SH-SY5Y (cell line): ENCODE measurements at regions not wholly inside any gene's neighbourhood (a gene's known extent, or its start where the extent isn't known, plus 50 kb on each side); places are given as distances from the start of the nearest gene placed in this dataset.

ENCODE experiments used
- GATA2 ChIP-seq: IDR thresholded peaks from 2 replicates; pipeline ENCODE4 v1.6.1; 2011; ENCODE audit warnings: mild to moderate bottlenecking, low read depth, low read length
- GATA3 ChIP-seq: IDR thresholded peaks from 2 replicates; pipeline ENCODE4 v1.6.1; 2011; ENCODE audit warnings: low read depth, mild to moderate bottlenecking, low read length, moderate library complexity

- TF ChIP-seq GATA2 (no peak), GATA3 (no peak)
These were observed 206.3 kb upstream of the PRSS1 start for GRCh38 chr7:142542942-142543341.

GRCh38 chr7:142542105-142542504 is 207.2 kb upstream of the PRSS1 start:
- TF ChIP-seq GATA2 (no peak), GATA3 (no peak)

DNA sequence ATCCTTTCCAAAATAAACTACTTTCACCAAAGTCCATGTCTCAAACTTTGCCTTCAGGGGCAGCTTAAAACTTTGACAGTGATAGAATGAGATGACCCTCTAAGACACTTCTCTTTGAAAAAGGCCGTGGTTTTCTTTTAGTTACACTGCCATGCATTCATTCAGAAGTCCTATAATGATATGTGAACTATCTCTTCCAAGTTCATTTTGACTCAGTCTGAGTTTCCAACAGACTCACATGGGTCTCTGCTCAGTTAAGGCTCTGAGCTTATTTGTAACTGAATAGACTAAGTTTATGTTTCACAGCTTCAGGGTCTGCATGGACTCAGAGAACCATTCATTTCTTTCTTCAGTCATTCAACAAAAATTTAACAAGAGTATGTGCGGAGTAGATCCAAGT is 208.9 kb upstream of the PRSS1 start:
- TF ChIP-seq GATA2, result no peak
- TF ChIP-seq GATA3, result no peak

DNA sequence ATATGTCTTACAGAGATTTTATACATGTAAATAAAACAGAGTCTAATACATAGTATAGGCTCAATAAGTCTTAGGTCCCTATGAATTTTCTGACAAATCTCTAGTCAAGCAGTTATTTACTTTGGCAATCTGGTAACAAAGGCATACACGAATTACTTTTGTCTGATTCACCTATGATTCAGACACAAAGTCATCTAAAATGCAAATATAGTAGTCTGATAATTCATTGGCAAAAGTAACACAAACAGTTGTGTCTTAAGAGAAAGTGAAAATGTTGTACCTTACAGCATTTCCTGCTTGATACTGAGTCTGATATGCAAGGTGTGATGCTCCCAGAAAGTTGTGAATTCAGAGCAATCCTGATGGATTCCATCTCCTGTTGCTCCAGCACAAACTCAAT is 209.4 kb upstream of the PRSS1 start:
- TF ChIP-seq GATA2, result no peak
- TF ChIP-seq GATA3, result no peak

GRCh38 chr7:142537760-142538159 is 211.5 kb upstream of the PRSS1 start:
- TF ChIP-seq GATA3 (no peak), GATA2 (no peak)

- TF ChIP-seq GATA3 (peak; percentile 98), GATA2 (peak; percentile 100)
These were observed 214.0 kb upstream of the PRSS1 start for GRCh38 chr7:142535123-142535779.

GRCh38 chr7:142534726-142535122 is 214.5 kb upstream of the PRSS1 start:
- TF ChIP-seq GATA2 (no peak), GATA3 (no peak)

DNA sequence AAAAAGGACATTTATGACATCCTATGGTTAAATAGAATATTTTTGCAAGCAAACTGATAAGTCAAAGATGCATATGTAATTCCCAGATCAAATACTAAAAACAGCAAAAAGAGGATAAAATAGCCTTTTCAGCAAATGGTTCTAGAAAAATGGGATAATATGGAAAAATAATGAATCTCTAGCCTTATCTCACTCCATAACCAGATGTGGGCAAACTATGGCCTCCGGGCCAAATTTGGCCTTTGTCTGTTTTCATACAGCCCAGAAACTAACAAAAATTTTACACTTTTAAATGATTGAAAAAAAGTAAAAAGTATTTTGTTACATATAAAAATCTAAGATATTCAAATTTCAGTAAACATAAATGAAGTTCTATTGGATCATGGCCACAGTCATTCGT is 215.4 kb upstream of the PRSS1 start:
- TF ChIP-seq GATA3 (peak; percentile 88), GATA2 (peak; percentile 82)

DNA sequence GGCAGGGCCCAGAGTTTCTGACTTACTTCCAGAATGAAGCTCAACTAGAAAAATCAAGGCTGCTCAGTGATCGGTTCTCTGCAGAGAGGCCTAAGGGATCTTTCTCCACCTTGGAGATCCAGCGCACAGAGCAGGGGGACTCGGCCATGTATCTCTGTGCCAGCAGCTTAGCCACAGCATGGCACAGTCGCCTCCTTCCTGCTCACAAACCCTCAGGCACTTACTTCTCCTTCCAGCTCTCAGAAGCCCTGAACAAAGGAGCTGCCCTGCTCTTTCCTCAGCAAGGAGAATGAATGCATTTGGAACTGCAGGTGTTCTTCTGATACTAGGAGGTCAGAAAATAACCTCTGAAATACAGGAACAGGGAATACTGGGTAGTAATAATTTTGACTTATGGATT is 219.7 kb upstream of the PRSS1 start:
- no peak for TF ChIP-seq GATA2
- no peak for TF ChIP-seq GATA3

GRCh38 chr7:142528608-142529408 is 220.5 kb upstream of the PRSS1 start:
- no peak for TF ChIP-seq GATA3
- TF ChIP-seq GATA2, result no peak

GRCh38 chr7:142523821-142524460 is 225.3 kb upstream of the PRSS1 start:
- TF ChIP-seq GATA3, result no peak
- TF ChIP-seq GATA2, result no peak

DNA sequence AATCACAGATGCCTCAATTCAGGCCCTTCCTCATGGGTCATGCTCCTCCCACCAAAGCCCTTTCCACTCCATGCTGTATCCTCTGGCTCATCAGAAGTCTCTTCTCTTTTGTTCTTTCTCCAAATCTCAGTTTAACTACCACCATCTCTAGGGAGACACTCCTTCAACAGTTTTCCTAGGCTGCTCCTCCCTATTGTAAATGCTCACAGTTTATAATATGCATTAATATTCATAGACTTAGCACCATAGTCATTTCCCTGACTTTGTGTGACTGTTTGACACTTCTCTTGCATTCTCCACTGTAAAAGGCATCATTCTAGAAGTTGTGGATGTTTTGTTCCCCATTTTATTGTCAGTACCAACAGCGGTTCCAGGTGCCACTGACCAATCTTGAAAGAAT is 226.5 kb upstream of the PRSS1 start:
- TF ChIP-seq GATA3 (no peak), GATA2 (no peak)

DNA sequence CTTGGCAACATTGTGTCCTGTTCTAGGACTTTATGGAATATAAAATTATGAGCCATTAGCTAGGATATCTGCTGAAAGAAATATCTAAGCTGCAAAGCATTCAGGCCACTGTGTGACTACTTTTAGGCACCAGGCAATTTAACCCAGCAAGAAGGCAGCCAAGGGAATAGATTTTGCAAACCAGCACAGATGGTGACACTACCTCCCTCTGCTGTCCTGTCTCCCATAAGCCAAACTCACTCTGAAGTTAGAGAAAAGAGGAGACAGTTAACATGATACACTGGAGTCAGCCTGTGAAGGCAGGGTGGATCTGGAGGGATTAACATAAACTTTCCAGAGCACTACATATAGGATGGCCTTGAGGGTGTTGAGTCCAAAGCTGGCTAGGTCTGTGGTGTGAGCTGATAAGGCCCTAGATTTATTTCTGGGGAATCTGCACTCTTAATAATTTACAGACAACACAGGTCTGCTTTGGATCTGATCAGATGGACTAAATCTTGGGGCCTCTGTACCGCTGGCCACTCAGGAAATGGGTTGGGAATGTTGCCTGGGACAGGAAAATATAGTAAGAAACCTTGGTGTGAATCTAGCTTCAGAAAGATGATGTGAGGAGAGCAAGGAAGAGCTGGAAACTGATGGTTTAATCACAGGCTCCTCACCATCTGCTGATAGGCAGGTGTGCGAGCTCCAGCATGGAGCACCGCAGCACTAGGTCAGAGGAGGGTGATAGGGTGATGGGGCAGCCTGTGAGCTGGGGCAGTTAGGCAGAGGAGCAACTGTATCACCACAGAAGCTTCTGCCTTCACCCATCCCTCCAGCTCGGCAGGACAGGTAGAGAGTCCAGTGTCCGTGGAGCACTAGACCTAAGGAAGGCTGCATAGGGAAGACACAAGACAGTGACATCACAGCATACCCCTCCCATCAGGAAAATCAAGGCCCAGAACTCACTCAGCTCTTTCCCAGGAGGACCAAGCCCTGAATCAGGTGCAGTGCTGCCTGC is 229.9 kb upstream of the PRSS1 start:
- peak; percentile 25; the same call in 1 of the 2 replicates for TF ChIP-seq GATA2
- TF ChIP-seq GATA3, result no peak

DNA sequence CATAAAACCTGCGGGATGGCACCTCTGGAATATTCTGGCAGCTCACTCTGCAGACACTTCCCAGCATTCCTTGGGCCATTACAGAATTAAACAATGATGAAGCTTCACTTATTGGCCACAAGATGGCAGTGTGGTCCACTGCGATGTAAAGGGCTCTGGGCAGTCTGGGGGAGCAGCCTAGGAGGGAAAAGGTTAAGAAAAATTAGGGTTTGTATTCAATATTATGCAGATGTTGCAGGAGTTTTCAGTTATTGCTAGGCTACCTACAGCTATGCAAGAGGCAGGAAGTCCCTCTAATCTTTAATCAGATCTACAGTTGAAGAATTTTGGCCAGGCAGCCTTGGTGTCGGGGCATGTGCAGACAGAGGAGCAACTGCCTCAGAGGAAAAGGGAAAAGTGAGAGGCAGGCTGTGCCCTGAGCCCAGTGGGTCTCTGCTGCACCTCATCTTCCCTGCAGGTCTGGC is 233.2 kb upstream of the PRSS1 start:
- TF ChIP-seq GATA2 (peak; percentile 70), GATA3 (no peak; the same call in none of the 2 replicates)
